Small intestine (tissue), 7 donors: ENCODE measurements at regions not wholly inside any gene's neighbourhood (a gene's known extent, or its start where the extent isn't known, plus 50 kb on each side); places are given as distances from the start of the nearest gene placed in this dataset.

ENCODE experiments used
- DNase-seq, 2 donors: peaks; one replicate each; pipeline versions ENCODE4 v3.0.0 to v3.0.0-alpha.2; 2013
- FAIRE-seq: peaks from 2 replicates; lab custom pipeline; 2012; peaks lifted over from hg19 to GRCh38; lab: Jason Lieb, UNC
- H3K27ac ChIP-seq, 3 donors: one replicate each; pipeline ENCODE4 v1.5.1; 2013; ENCODE audit warnings: low read length in 2 of 3, mild to moderate bottlenecking in 2 of 3, control low read depth in 1 of 3, inconsistent platforms in 1 of 3, low read depth in 1 of 3, moderate library complexity in 1 of 3
- H3K27me3 ChIP-seq, 3 donors: one replicate each; pipeline ENCODE4 v1.6.1; 2013; ENCODE audit warnings: low read length in 3 of 3, inconsistent platforms in 1 of 3; ENCODE audit not compliant: control insufficient read depth in 3 of 3, insufficient read depth in 3 of 3
- H3K36me3 ChIP-seq, 3 donors: one replicate each; pipeline ENCODE4 v1.6.1; 2013; ENCODE audit warnings: low read length in 3 of 3, inconsistent platforms in 1 of 3, low read depth in 1 of 3, mild to moderate bottlenecking in 1 of 3, moderate library complexity in 1 of 3; ENCODE audit not compliant: control insufficient read depth in 3 of 3, insufficient read depth in 2 of 3
- H3K4me1 ChIP-seq, 3 donors: one replicate each; pipeline ENCODE4 v1.6.1; 2013; ENCODE audit warnings: low read length in 2 of 3, inconsistent platforms in 1 of 3, low read depth in 1 of 3, mild to moderate bottlenecking in 1 of 3, moderate library complexity in 1 of 3; ENCODE audit not compliant: control insufficient read depth in 3 of 3, insufficient read depth in 2 of 3
- H3K4me3 ChIP-seq, 3 donors: one replicate each; pipeline ENCODE4 v1.5.1; 2013; ENCODE audit warnings: low read length in 3 of 3, control low read depth in 1 of 3, inconsistent platforms in 1 of 3, low read depth in 1 of 3, mild to moderate bottlenecking in 1 of 3, moderate library complexity in 1 of 3
- H3K9me3 ChIP-seq, 2 donors: one replicate each; pipeline ENCODE4 v1.6.1; 2013; ENCODE audit warnings: low read depth in 1 of 2, low read length in 1 of 2; ENCODE audit not compliant: control insufficient read depth in 2 of 2, insufficient read depth in 1 of 2
- WGBS, 3 donors: extraction: QIAGEN DNeasy Blood & Tissue Kit; methylation state at CpG; one replicate each; pipeline ENCODE4 v1.1.7; 2013; 5-methylcytosine and 5-hydroxymethylcytosine counted together
- donor health status: healthy with polysubstance abuse.
- donor health status: control.
- donor health status: control.
- donor health status: Bipolar disorder and iron deficiency.
- donor health status: healthy.

GRCh38 chr4:137968956-137969678, 273.0 kb downstream of the SLC7A11 start:
- H3K9me3 ChIP-seq: peaks cover 0 to 2% of the 10 kb centered on the region in 2 donors
- no peaks in the 10 kb centered on the region for H3K36me3 ChIP-seq
- no peak overlapping the region for H3K27ac ChIP-seq
- WGBS, 3 donors: 44 to 48% (median 48%) methylated on average over 3 of the region's 3 CpGs
- H3K4me1 ChIP-seq: no peaks in the 10 kb centered on the region
- DNase-seq: no peak
- H3K27me3 ChIP-seq: no peaks in the 10 kb centered on the region
- H3K4me3 ChIP-seq: no peak overlapping the region
- FAIRE-seq: no peak

- no peak for FAIRE-seq
- WGBS, 3 donors: 56 to 80% (median 66%) methylated on average over 6 of the region's 6 CpGs
- Histone ChIP-seq H3K4me1 (no peaks in the 10 kb centered on the region), H3K4me3 (no peak overlapping the region), H3K27me3 (no peaks in the 10 kb centered on the region), H3K27ac (no peak overlapping the region), H3K36me3 (no peaks in the 10 kb centered on the region), H3K9me3 (peaks cover 0 to 2% of the 10 kb centered on the region in 2 donors)
- DNase-seq: no peak
Measured at GRCh38 chr4:137967480-137968190, 274.5 kb downstream of the SLC7A11 start.

DNA sequence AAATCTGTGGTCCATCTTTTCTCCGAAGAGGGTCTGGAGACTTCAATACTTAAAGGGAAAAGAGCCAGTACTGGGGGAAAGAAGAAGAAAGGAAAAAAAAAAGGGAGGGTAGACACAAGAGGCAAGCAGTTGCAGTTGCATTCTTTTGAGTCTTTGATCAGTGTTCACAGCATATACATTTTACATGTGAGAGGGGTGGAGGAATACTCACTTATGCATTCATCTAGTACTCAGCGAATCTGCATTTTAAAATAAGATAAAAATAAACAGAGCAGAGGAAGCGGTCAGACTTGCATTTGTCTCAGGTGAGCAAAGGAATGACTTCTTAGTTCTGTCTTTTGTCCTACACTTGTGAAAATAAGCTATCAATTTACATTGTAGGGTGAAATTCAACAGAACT, 275.6 kb downstream of the SLC7A11 start:
- Histone ChIP-seq H3K27me3 (no peaks in the 10 kb centered on the region), H3K9me3 (peaks cover 0 to 2% of the 10 kb centered on the region in 2 donors), H3K4me3 (no peak overlapping the region), H3K36me3 (no peaks in the 10 kb centered on the region), H3K27ac (no peak overlapping the region), H3K4me1 (no peaks in the 10 kb centered on the region)
- 70 to 88% (median 84%) methylated on average over 3 of the region's 3 CpGs for WGBS, 3 donors
- DNase-seq (no peak), FAIRE-seq (no peak)

GRCh38 chr4:137961051-137961438, 281.1 kb downstream of the SLC7A11 start:
- DNase-seq (no peak), FAIRE-seq (no peak)
- no peaks in the 10 kb centered on the region for H3K27me3 ChIP-seq
- no peak overlapping the region for H3K27ac ChIP-seq
- H3K4me3 ChIP-seq: no peak overlapping the region
- no peaks in the 10 kb centered on the region for H3K4me1 ChIP-seq
- no peaks in the 10 kb centered on the region for H3K9me3 ChIP-seq
- no peaks in the 10 kb centered on the region for H3K36me3 ChIP-seq

- H3K27ac ChIP-seq: no peak overlapping the region
- DNase-seq: no peak
Measured at GRCh38 chr4:137960371-137961050, 281.6 kb downstream of the SLC7A11 start.

DNA sequence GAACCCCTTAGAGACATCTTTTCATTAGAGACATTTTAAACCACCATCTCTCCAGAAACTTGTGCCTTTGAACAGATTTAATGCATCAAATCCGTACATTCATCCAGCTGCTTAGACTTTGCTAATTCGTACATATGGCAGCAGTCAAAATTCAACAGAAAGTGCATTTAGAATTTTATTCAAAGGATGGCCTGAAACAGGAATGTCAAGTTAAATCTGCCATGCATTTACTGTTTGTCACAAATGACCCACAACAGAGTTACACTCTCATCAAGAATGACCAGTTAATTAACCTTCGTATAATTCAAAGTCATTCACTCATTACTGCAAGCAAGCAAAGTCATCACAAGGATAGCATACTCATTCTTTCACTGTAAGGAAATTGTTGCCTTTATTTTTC, 284.3 kb downstream of the SLC7A11 start:
- Histone ChIP-seq H3K27ac (no peak overlapping the region), H3K4me3 (no peak overlapping the region), H3K36me3 (no peaks in the 10 kb centered on the region), H3K9me3 (no peaks in the 10 kb centered on the region), H3K27me3 (no peaks in the 10 kb centered on the region), H3K4me1 (no peaks in the 10 kb centered on the region)
- 75 to 91% (median 90%) methylated on average over 3 of the region's 3 CpGs for WGBS, 3 donors
- FAIRE-seq (no peak), DNase-seq (no peak)

More at GRCh38 chr4:137960371-137961050, 281.6 kb downstream of the SLC7A11 start:
- WGBS, 3 donors: 51 to 65% (median 57%) methylated on average over 3 of the region's 3 CpGs
- FAIRE-seq: no peak
- Histone ChIP-seq H3K36me3 (no peaks in the 10 kb centered on the region), H3K9me3 (no peaks in the 10 kb centered on the region), H3K4me3 (no peak overlapping the region), H3K27me3 (no peaks in the 10 kb centered on the region), H3K4me1 (no peaks in the 10 kb centered on the region)

GRCh38 chr4:137956256-137956655, 285.9 kb downstream of the SLC7A11 start:
- 98 to 100% (median 98%) methylated on average over 2 of the region's 2 CpGs for WGBS, 3 donors

GRCh38 chr4:137955595-137955994, 286.6 kb downstream of the SLC7A11 start:
- Histone ChIP-seq H3K4me1 (no peaks in the 10 kb centered on the region), H3K27ac (no peak overlapping the region), H3K36me3 (no peaks in the 10 kb centered on the region), H3K9me3 (peaks cover 0 to 1% of the 10 kb centered on the region in 2 donors), H3K4me3 (no peak overlapping the region), H3K27me3 (no peaks in the 10 kb centered on the region)
- no peak for FAIRE-seq
- 10 to 55% (median 26%) methylated on average over 1 of the region's 1 CpG for WGBS, 3 donors
- no peak for DNase-seq

More at GRCh38 chr4:137956256-137956655, 285.9 kb downstream of the SLC7A11 start:
- H3K27me3 ChIP-seq: no peaks in the 10 kb centered on the region
- no peaks in the 10 kb centered on the region for H3K36me3 ChIP-seq
- no peak overlapping the region for H3K27ac ChIP-seq
- peaks cover 0 to 1% of the 10 kb centered on the region in 2 donors for H3K9me3 ChIP-seq
- FAIRE-seq: no peak
- H3K4me1 ChIP-seq: no peaks in the 10 kb centered on the region
- no peak for DNase-seq
- H3K4me3 ChIP-seq: no peak overlapping the region
